ENCODE measurements at regions not wholly inside any gene's neighbourhood (a gene's known extent, or its start where the extent isn't known, plus 50 kb on each side); places are given as distances from the start of the nearest gene placed in this dataset.

- Histone ChIP-seq H3K9me3 (ENCODE audit: control insufficient read depth in 1 of 2, insufficient read depth in 1 of 2, low read length in 2 of 2) (no peaks in the 10 kb centered on the region), H3K27ac (ENCODE audit: low read depth in 1 of 2, low read length in 2 of 2) (no peak overlapping the region), H3K4me3 (ENCODE audit: low read length) (no peak overlapping the region), H3K36me3 (ENCODE audit: insufficient read depth, low read length) (no peaks in the 10 kb centered on the region), H3K4me1 (ENCODE audit: insufficient read depth, low read length) (no peaks in the 10 kb centered on the region), H3K27me3 (ENCODE audit: control insufficient read depth in 1 of 2, insufficient read depth in 2 of 2, low read length in 2 of 2) (no peaks in the 10 kb centered on the region)
- no peak for DNase-seq
- POLR2A ChIA-PET, result no interaction called here
- Mint-ChIP-seq H3K4me1 (ENCODE audit: low read depth) (no peaks in the 10 kb centered on the region), H3K27me3 (no peaks in the 10 kb centered on the region), H3K27ac (no peak overlapping the region), H3K36me3 (ENCODE audit: low read depth) (no peaks in the 10 kb centered on the region), H3K9me3 (peaks cover 21% of the 10 kb centered on the region), H3K4me3 (no peak overlapping the region)
- TF ChIP-seq, protein P1, sequence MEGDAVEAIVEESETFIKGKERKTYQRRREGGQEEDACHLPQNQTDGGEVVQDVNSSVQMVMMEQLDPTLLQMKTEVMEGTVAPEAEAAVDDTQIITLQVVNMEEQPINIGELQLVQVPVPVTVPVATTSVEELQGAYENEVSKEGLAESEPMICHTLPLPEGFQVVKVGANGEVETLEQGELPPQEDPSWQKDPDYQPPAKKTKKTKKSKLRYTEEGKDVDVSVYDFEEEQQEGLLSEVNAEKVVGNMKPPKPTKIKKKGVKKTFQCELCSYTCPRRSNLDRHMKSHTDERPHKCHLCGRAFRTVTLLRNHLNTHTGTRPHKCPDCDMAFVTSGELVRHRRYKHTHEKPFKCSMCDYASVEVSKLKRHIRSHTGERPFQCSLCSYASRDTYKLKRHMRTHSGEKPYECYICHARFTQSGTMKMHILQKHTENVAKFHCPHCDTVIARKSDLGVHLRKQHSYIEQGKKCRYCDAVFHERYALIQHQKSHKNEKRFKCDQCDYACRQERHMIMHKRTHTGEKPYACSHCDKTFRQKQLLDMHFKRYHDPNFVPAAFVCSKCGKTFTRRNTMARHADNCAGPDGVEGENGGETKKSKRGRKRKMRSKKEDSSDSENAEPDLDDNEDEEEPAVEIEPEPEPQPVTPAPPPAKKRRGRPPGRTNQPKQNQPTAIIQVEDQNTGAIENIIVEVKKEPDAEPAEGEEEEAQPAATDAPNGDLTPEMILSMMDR (IDR thresholded peaks at IDR 0.05), result no peak
- CTCF ChIA-PET, result no interaction called here
- no peak for ATAC-seq (ENCODE audit: poor library complexity)
- intact Hi-C loops (cut with DNase I, micrococcal nuclease), result no loop called here
These were observed 90.6 kb upstream of the SPAG17 start for GRCh38 chr1:118275472-118276115.

DNA sequence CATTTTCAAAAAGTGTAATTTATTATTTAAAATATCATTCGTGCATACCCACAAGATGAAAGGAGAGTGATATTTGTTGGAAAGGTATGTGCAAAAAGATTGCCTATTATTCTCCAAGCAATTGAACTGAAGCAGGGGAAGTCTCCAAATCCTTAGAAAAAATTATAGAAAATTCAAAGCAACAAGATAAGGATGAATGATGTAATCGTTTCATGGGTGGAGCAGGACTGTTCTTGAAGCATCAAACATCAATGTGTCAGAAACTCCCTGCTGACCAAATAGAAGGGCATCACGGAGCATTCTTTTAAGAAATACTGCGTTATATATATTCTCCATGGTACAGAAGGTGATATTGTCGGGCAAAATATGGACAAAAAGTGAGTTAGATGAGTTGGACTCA, 87.9 kb upstream of the SPAG17 start:
- CTCF ChIA-PET, result no interaction called here
- H3K36me3 Mint-ChIP-seq (ENCODE audit: low read depth), result no peaks in the 10 kb centered on the region
- no peak overlapping the region for H3K4me3 ChIP-seq (ENCODE audit: low read length)
- H3K27ac Mint-ChIP-seq, result no peak overlapping the region
- no peaks in the 10 kb centered on the region for H3K4me1 Mint-ChIP-seq (ENCODE audit: low read depth)
- ATAC-seq (ENCODE audit: poor library complexity), result no peak
- H3K27me3 ChIP-seq (ENCODE audit: control insufficient read depth in 1 of 2, insufficient read depth in 2 of 2, low read length in 2 of 2), result no peaks in the 10 kb centered on the region
- H3K9me3 ChIP-seq (ENCODE audit: control insufficient read depth in 1 of 2, insufficient read depth in 1 of 2, low read length in 2 of 2), result no peaks in the 10 kb centered on the region
- H3K27ac ChIP-seq (ENCODE audit: low read depth in 1 of 2, low read length in 2 of 2), result no peak overlapping the region
- intact Hi-C loops (cut with DNase I, micrococcal nuclease), result no loop called here
- no peaks in the 10 kb centered on the region for H3K4me1 ChIP-seq (ENCODE audit: insufficient read depth, low read length)
- POLR2A ChIA-PET, result no interaction called here
- no peaks in the 10 kb centered on the region for H3K36me3 ChIP-seq (ENCODE audit: insufficient read depth, low read length)
- H3K9me3 Mint-ChIP-seq, result peaks cover 13% of the 10 kb centered on the region
- TF ChIP-seq, protein P1 (IDR thresholded peaks at IDR 0.05), result no peak
- H3K4me3 Mint-ChIP-seq, result no peak overlapping the region
- DNase-seq, result no peak
- H3K27me3 Mint-ChIP-seq, result no peaks in the 10 kb centered on the region

DNA sequence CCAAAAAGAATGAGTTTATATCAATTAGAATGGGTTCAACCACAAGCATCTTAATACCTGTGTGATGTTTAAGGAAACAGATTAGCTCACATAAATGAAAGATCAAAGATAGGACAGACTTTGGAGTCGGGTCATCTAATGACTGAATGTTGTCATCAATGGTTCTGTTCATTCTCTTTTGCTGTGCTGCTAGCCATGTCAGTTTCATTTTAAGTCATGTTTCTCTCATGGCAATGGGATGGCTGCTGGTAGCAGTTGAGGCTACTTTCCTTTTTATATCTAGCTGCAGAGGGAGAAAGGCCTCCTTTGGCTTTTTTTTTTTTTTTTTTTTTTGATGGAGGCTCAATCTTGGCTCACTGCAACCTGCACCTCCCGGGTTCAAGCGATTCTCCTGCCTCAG, 86.9 kb upstream of the SPAG17 start:
- H3K9me3 Mint-ChIP-seq, result peaks cover 9% of the 10 kb centered on the region
- H3K27me3 Mint-ChIP-seq, result no peaks in the 10 kb centered on the region
- H3K27ac Mint-ChIP-seq, result no peak overlapping the region
- Histone ChIP-seq H3K27me3 (ENCODE audit: control insufficient read depth in 1 of 2, insufficient read depth in 2 of 2, low read length in 2 of 2) (no peaks in the 10 kb centered on the region), H3K27ac (ENCODE audit: low read depth in 1 of 2, low read length in 2 of 2) (no peak overlapping the region), H3K9me3 (ENCODE audit: control insufficient read depth in 1 of 2, insufficient read depth in 1 of 2, low read length in 2 of 2) (no peaks in the 10 kb centered on the region), H3K4me1 (ENCODE audit: insufficient read depth, low read length) (no peaks in the 10 kb centered on the region), H3K4me3 (ENCODE audit: low read length) (no peak overlapping the region), H3K36me3 (ENCODE audit: insufficient read depth, low read length) (no peaks in the 10 kb centered on the region)
- H3K36me3 Mint-ChIP-seq (ENCODE audit: low read depth), result no peaks in the 10 kb centered on the region
- no peak for DNase-seq
- ChIA-PET POLR2A (no interaction called here), CTCF (no interaction called here)
- intact Hi-C loops (cut with DNase I, micrococcal nuclease), result no loop called here
- TF ChIP-seq, protein P1 (IDR thresholded peaks at IDR 0.05), result no peak
- H3K4me1 Mint-ChIP-seq (ENCODE audit: low read depth), result no peaks in the 10 kb centered on the region
- H3K4me3 Mint-ChIP-seq, result no peak overlapping the region
- ATAC-seq (ENCODE audit: poor library complexity), result no peak
